KBM-7 (cell line): ENCODE measurements at regions not wholly inside any gene's neighbourhood (a gene's known extent, or its start where the extent isn't known, plus 50 kb on each side); places are given as distances from the start of the nearest gene placed in this dataset.

ENCODE experiments used
- DNase-seq: peaks from one replicate; pipeline ENCODE4 v3.0.0-alpha.2; 2015
- in situ Hi-C: fragments of 300-500 bp; cut with MboI; formaldehyde crosslinking; loops from 2 replicates; pipeline ENCODE4 v1.14.3; 2020; ENCODE audit warnings: low sequenced_read_pairs, low pct_unique_long_range_greater_than_20kb, mixed read lengths

DNA sequence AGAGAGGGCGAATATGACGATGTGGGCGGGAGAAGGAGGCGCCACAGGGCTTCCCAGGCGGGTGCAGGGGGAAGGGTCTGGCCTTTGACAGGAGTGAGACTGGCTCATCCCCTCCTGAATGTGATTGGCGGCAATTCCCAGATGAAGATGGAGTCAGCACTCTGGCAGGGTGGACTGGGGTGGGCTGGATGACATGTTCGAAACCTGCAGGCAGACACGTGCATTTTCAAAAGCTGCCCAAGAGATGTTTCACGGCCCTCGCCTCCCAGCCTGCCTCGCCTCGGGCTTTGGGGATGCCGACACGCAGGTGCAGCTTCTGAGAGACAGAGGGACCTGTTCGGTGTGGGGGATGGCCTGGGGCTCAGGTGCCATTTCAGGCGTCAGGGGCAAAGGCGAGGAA is 66.8 kb upstream of the AFDN start:
- no peak for DNase-seq
- in situ Hi-C loops: no loop called here

DNA sequence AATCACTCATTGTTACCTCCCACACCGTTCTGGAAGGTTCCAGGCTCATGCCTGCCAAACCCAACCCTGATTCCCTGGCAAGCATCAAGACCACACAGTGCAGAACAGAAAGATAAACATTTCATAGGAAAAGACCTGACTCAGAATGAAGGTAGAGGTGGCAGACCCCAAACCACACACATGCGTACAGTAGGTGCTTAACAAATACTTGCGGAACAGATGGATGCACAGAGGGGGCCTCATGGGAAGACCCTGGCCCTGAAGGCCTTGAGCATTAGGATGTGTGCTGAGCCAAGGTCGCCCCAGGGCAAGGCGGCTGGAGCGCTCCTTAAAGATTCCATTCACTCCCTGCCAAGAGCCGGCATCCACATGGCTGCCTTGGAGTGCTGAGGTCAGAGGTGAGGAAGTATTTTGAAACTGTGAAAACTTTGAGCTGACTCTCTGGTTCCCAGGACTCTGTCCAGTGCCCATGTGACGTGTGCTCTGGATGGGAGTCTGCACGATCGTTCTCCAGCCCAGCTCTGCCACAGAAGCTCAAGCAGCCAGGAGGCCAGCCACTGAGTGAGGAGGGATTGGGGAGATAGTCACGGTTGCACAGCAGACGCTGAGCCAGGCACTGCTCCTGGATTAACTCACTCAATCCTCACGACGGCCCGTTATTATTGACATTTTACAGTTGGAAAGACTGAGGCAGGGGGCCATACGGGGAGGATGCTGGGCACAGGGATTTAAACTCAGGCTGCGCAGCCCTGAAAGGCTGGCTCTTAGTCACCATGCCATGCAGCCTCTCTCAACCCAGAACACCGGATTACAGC is 65.5 kb upstream of the AFDN start:
- no peak for DNase-seq

DNA sequence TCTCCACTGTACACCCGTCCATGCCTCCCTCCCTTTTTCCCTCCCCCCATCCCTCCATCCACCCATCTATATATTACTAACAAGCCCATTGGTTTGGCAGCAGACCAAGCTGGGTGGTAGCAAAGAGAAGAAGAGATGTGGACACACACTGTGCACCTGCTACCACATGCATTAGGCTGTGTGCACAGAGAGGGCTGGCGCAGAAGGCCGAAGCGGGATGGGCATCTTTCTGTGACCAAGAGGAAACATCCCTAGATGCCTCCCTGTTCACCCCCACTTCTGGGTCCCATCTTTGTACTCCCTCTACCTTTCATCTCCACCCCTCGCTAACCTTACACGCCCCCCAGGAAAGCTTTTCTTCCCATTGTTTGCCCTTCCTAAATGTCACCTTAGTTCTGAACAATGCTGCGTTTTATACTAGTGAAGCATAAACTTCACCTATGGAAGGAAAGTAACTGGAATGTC is 64.9 kb upstream of the AFDN start:
- no peak for DNase-seq

More for the DNA sequence above, 65.5 kb upstream of the AFDN start:
- in situ Hi-C loops: no loop called here

DNA sequence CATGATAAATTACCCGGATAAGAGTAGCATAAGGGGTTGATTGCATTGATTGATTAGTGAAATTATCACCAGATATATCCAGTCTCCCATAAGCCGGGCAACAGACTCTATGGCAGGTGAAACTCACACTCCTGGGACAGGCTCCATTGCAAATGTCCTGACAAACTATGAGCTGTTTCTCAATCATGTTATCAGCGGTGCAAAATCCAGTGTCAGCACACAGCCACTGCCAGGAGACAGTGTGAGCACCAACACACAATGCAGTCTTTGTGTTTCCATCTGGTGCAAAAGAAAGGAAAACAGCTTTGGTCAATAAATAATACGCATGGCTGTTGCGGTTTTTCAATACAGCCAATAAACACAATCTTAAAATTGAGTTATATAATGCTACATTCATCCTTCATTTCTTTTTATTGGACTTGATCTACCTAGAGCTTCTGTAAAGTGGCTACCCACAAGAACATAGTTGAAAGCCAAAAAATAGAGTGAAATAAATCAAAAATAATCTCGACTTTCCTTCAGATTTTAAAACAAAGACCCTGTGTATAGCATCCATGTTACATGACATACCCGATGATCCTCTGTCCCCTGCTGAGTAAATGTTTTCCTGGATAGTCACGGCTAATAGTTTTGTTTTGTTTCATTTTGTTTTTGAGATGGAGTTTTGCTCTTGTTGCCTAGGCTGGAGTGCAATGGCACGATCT is 64.3 kb upstream of the AFDN start:
- in situ Hi-C loops: no loop called here
- no peak for DNase-seq

More for the DNA sequence above, 64.9 kb upstream of the AFDN start:
- in situ Hi-C loops: no loop called here

DNA sequence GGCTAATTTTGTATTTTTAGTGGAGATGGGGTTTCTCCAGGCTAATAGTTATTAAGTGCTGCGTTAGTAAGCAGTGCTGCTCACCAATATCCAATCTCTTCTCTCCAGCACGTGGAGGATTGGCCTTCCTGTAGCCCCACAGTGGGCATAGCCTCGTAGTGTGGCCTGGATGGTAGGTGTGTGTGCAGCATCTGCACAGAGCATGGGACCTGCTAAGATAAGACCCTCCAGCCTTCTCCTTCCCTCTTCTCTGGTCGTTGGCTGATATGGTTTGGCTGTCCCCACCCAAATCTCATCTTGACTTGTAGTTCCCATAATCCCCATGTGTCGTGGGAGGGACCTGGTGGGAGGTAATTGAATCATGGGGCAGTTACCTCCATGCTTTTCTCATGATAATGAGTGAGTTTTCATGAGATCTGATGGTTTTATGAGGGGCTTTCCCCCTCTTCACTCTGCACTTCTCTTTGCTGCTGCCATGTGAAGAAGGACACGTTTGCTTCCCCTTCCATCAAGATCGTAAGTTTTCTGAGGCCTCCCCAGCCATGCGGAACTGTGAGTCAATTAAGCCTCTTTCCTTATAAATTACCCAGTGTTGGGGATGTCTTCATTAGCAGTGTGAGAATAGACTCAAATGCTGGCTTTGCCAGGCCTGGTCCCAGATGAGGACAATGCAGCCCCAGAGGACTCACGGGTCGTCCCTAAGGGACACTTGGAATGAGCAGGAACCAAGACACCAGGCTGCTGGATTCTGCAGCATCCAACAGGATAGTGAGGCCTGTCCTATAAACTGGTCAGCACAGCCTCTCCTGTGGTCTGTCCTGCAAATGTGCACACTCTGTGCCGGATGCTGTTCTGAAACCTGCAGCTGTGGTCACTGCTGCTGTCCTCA is 63.4 kb upstream of the AFDN start:
- in situ Hi-C loops: no loop called here
- DNase-seq: no peak

DNA sequence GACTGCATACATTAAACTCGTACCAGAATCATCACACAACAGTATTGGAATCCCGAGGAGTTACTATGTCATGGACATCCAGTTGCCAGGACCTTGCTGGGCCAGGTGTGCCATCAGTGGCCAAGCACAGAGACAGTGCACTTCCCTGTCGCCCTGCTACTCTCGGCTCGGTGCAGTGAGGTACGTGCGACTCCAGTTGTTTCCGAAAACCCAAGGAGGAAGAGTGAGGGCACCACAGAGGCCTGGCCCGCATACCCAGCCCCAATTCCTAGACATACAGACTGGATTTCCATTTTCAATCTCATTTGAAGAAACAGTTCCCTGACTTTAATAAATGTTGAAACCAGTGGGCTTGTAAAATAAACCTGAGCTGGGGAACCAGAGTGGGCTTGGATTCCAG is 62.5 kb upstream of the AFDN start:
- in situ Hi-C loops: no loop called here
- DNase-seq: no peak

DNA sequence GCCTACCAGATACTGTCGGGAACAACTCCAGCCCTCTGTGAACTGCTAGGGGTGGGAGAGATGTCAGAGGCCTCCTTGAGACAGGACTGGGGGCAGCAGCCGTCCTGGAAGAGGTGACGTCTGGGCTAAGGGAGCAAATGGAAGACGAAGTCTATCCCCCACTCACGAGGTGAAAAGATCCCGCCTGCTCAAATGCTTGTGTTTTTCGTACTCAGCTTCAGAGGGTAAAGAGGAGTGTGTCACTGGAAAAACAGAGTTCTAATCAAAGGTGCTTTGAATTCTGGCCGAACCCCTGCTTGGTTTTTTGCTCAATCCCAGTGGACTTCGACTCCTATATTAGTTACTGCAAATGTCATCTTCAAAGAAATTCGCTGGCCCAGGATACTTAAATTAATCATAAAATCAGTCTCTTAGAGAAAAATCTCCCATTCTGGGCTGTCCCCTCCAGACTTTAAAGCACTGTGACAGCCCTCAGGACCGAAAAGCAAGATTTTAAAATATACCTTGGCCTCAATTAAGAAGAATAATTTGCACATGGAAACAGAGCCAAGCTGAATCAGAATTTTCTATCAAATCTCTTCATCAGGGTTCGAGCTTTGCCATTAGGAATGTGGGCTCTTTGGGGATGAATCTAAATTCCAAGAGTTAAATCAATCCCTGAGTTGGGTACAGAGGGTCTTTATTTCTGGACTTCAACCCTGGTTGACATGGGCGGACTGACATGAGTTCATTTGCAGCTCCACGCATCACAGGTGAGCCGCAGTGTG is 61.8 kb upstream of the AFDN start:
- no peak for DNase-seq
- in situ Hi-C loops: no loop called here

DNA sequence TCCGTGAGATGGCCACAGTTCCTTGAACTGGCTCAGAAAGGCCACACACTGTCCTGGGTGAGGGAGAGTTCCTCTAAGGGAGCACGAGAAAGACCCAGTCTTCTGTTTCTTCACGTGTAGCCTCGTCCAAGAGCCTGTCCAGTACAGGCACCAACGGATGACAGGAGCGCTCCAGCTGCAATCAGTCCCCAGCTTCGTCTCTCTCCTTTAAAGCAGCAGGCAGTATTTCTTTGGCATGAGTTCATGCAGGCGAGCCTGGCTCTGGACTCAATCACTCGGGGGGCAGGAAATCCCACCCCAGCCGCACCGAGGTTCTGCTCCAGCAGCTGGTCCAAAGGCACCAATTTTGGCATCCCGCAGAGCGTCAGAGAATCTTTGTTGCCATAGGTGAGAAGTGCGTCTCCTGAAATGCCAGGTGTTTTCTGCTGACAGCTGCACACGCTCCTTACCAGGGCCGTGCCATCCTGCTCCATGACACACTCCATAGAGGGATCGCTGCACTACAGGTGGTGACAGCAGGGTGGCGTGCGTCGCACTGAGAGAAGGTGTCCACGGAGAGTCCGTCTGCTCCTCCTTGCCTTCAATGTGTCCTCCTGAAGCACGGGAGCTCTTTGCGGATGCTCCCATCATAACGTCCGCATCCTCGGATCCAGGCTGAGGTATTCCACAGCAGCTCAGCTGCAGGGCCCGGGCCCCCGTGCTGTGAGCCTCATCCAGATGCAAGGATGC is 59.6 kb upstream of the AFDN start:
- no peak for DNase-seq
- in situ Hi-C loops: no loop called here

DNA sequence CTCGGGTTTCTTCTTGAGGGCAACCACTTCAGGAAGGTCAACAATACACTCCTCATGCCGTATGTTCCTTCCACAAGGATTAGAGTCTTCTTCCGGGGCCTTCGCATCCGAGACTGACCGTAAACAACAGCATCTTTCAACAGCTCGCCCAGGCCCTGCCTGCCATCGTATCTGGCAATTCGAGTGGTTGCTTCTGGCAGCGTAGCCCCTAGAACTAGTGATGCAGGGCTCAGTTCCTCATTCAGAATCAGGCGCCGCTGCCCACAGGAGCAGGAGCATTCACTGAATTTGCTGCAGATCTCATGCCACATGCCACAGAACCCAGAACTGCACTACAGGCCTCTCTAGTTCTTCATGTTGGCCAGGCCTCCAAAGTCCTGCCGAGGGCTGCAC is 59.0 kb upstream of the AFDN start:
- in situ Hi-C loops: no loop called here

DNA sequence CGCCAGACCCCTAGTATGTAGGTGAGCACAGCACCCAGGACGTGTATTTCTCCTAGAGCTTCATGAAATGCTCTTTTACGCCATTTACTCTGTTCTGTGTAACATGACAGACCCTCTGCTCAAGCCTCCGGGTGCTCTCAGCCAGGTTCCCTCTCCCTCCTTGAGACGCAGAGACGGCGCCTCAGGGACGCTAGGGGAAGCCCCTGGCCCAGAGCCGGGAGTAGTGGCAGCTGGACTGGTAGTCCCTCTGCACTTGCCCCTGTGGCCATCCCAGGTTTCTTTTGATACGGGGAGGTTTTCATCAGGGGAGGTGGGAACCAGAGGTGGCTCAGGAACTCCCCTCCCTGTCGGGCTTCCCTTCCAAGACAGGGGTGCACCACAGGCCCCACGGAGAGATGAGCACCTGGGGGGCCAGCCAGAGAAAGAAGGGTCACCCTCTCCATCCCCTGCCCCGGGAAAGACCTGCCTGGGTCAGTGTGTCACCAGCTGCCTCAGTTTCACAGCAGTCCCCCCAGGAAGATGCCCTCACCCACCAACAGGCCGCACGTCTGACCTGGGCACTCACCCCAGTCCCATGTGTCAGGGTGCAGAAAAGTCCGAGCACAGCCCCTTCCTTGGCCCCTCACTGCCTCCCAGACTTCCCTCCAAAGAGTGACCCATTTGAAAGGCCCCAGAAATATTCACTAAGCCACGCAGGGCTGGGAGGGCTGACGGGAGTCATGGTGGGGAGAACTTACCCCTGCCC is 58.1 kb upstream of the AFDN start:
- in situ Hi-C loops: no loop called here
- DNase-seq: no peak

More for the DNA sequence above, 59.0 kb upstream of the AFDN start:
- DNase-seq: no peak

DNA sequence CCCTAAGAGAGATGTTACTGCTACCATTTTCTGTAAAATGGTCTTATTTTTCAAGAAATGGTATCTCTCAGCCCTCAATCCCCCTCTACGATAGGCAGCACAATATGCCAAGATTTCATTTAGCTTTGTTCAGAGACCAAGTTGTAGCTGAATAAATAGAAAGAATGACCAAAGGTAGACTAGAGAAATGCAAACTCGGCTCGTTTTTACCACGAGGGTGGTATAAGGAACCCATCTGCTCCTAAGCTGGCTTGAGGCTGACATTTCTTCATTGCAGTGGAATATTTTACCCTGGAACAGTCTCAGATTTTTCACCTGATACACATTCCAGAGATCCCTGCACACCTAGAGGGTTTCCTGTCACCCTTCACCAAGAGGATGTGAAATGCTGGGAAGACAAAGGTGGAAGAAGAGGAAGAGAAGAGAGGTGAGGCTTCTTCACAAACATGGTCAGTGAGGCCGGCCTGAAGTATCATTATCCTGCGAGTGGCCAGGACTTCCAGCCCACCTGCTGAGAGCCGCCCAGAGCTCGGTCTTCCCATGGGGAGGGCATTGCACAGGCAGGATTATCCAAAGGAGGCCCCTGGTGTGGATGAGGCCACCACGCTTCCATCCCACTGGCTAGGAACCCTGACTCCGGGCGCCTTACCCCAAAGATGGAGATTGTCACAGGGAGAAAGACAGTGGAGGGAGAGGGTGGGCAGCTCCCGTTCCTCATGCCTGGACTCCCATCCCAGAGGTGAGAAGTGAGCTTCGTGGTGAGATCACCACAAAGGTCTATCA is 57.1 kb upstream of the AFDN start:
- in situ Hi-C loops: no loop called here

DNA sequence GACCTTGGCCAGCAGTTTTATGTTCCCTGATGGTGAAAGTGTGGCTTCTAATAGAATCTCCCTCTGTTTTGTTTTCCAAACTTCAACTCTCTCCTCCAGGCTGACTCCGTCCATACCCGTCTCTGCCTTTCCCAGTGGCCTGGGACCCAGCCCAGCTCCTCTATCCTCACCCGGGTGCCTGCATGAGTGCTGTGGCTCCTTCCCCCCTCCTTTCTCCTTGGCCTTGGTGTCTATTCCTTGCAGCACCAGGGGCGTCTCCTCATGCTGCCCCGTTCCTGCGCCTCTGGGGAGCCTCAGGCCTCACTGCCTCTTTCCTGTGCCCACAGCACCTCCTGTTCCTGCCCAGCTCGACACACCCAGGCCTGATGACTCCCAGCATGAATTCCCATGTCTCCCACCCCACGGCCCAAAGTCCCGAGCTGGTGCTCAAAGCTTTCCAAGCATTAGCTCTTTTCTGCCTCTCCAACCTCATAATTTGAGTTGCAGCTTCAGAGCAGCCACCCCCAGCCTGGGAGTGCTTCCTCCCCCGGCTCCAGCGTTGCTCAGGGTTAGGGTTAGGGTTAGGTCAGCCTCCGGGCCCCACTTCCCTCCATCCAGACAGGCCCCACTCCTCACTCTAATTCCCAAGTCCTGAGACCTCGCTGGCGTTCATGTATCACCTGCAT is 56.3 kb upstream of the AFDN start:
- no peak for DNase-seq
- in situ Hi-C loops: no loop called here

More for the DNA sequence above, 57.1 kb upstream of the AFDN start:
- no peak for DNase-seq

DNA sequence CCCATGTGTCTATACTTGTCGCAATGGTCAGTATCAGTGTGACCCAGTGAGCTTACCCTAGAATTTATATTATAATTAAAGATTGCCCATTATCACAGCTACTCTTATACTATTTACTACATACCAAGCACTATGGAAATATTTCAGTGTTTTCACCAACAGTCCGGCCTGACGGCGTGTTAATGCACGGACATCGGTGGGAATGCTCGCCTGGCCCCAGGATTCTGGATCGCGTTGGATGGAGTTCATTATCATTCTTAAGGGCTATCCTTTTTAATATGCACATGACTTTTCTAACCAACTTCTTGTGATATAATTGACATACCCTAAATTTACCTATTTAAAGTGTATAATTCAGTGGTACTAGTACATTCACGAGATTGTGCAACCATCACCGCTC is 51.8 kb upstream of the AFDN start:
- in situ Hi-C loops: no loop called here
- DNase-seq: no peak

DNA sequence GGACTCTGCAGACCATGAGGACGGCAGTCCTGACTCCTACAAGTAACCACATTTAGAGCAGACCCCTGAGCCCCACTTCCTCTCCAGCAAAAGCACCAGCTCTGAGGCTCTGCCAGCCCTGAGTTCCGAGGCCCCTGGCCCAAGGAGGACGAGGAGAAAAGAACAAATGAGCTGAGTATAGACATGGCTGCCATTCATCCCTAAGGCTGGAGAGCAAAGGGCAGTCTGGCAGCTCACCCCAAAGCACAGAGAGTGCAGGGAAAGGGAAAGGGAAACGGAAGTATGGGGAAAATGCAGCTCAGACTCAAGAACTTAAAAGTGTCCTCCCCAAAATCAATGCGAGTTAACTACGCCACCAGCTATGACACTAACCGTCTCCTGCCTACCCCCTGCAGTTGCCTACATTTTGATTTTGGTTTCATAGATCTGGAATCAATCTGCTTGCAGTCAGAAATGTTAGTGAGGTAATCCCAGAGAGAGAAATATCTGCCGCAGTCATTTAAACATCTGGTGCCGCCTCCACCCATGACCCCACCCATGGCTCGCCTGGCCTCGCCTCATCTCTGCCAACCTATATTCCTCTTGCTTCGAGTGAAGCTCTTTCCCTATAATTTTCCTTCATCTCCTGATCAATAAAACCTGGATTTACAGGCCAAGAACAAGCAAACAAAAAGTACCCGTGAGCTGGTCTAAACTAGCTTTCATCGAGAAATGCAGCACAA is 49.6 kb upstream of the AFDN start:
- no peak for DNase-seq
- in situ Hi-C loops: no loop called here
